Left ventricle myocardium inferior (tissue), 1 donor: ENCODE measurements at regions not wholly inside any gene's neighbourhood (a gene's known extent, or its start where the extent isn't known, plus 50 kb on each side); places are given as distances from the start of the nearest gene placed in this dataset.

Source experiments
- DNase-seq: peaks from one replicate; pipeline ENCODE4 v3.0.0-alpha.2; 2020
- H3K27ac ChIP-seq: fragments of 200-600 bp; replicated peaks from 2 replicates; pipeline ENCODE4 v1.8.0; 2021
- H3K27me3 ChIP-seq: fragments of 200-600 bp; 2 replicates; pipeline ENCODE4 v1.8.0; 2021; ENCODE audit warnings: low read depth
- H3K36me3 ChIP-seq: fragments of 200-600 bp; 2 replicates; pipeline ENCODE4 v1.8.0; 2021
- H3K4me1 ChIP-seq: fragments of 200-600 bp; 2 replicates; pipeline ENCODE4 v1.8.0; 2021
- H3K4me3 ChIP-seq: fragments of 200-600 bp; 2 replicates; pipeline ENCODE4 v1.8.0; 2021; ENCODE audit warnings: mild to moderate bottlenecking, moderate library complexity
- H3K9me3 ChIP-seq: fragments of 200-600 bp; replicated peaks from 2 replicates; pipeline ENCODE4 v1.8.0; 2021
- CTCF ChIP-seq: fragments of 200-600 bp; IDR thresholded peaks from 2 replicates; pipeline ENCODE4 v1.8.0; 2021; ENCODE audit warnings: antibody characterized with exemption, mild to moderate bottlenecking, borderline replicate concordance
- intact Hi-C: fragments of 100-400 bp; cut with micrococcal nuclease; formaldehyde crosslinking; loops from one replicate; pipeline ENCODE4 v1.11.0; 2022
- donor health status: DM: no; HTN: yes; CAD: no; lungs with severe emphysema.

GRCh38 chr7:156198277-156198676 lies 386.0 kb upstream of the SHH start:
- H3K27ac ChIP-seq = no peak overlapping the region
- H3K36me3 ChIP-seq = no peaks in the 10 kb centered on the region
- TF ChIP-seq CTCF = no peak
- H3K4me1 ChIP-seq = no peaks in the 10 kb centered on the region
- DNase-seq = no peak
- no peaks in the 10 kb centered on the region for H3K9me3 ChIP-seq
- H3K27me3 ChIP-seq = peaks cover 90% of the 10 kb centered on the region
- H3K4me3 ChIP-seq = no peak overlapping the region
- intact Hi-C loops = no loop called here

- Histone ChIP-seq H3K4me1 (no peaks in the 10 kb centered on the region), H3K36me3 (no peaks in the 10 kb centered on the region), H3K9me3 (no peaks in the 10 kb centered on the region), H3K27ac (no peak overlapping the region), H3K4me3 (no peak overlapping the region), H3K27me3 (peaks cover 86% of the 10 kb centered on the region)
- DNase-seq = no peak
- TF ChIP-seq CTCF = no peak
- intact Hi-C loops = no loop called here
Observed at GRCh38 chr7:156196649-156197048, 384.4 kb upstream of the SHH start.

- no peak for TF ChIP-seq CTCF
Observed at GRCh38 chr7:156195276-156195675, 383.0 kb upstream of the SHH start.

GRCh38 chr7:156194813-156195212 lies 382.6 kb upstream of the SHH start:
- H3K4me3 ChIP-seq = no peak overlapping the region
- H3K4me1 ChIP-seq = no peaks in the 10 kb centered on the region
- intact Hi-C loops = no loop called here
- no peak for DNase-seq
- no peaks in the 10 kb centered on the region for H3K36me3 ChIP-seq
- H3K27ac ChIP-seq = no peak overlapping the region
- peaks cover 76% of the 10 kb centered on the region for H3K27me3 ChIP-seq
- TF ChIP-seq CTCF = no peak
- no peaks in the 10 kb centered on the region for H3K9me3 ChIP-seq

More at GRCh38 chr7:156195276-156195675, 383.0 kb upstream of the SHH start:
- DNase-seq = no peak
- H3K4me1 ChIP-seq = no peaks in the 10 kb centered on the region
- no peak overlapping the region for H3K27ac ChIP-seq
- intact Hi-C loops = no loop called here
- no peaks in the 10 kb centered on the region for H3K9me3 ChIP-seq
- no peak overlapping the region for H3K4me3 ChIP-seq
- H3K27me3 ChIP-seq = peaks cover 78% of the 10 kb centered on the region
- H3K36me3 ChIP-seq = no peaks in the 10 kb centered on the region

- Histone ChIP-seq H3K36me3 (no peaks in the 10 kb centered on the region), H3K27me3 (peaks cover 67% of the 10 kb centered on the region), H3K4me3 (no peak overlapping the region), H3K4me1 (no peaks in the 10 kb centered on the region), H3K27ac (no peak overlapping the region), H3K9me3 (peaks cover 4% of the 10 kb centered on the region)
- DNase-seq = no peak
- no peak for TF ChIP-seq CTCF
- intact Hi-C loops = no loop called here
Observed at GRCh38 chr7:156192921-156193320, 380.7 kb upstream of the SHH start.

- H3K27ac ChIP-seq = no peak overlapping the region
- H3K4me1 ChIP-seq = no peaks in the 10 kb centered on the region
- intact Hi-C loops = no loop called here
- H3K4me3 ChIP-seq = no peak overlapping the region
- no peak for TF ChIP-seq CTCF
- peaks cover 22% of the 10 kb centered on the region for H3K9me3 ChIP-seq
- no peak for DNase-seq
- peaks cover 63% of the 10 kb centered on the region for H3K27me3 ChIP-seq
- no peaks in the 10 kb centered on the region for H3K36me3 ChIP-seq
Observed at GRCh38 chr7:156191090-156191489, 378.8 kb upstream of the SHH start.
